RWPE2 (cell line): ENCODE measurements at regions not wholly inside any gene's neighbourhood (a gene's known extent, or its start where the extent isn't known, plus 50 kb on each side); places are given as distances from the start of the nearest gene placed in this dataset.

ENCODE experiments used
- ATAC-seq: fragments of 200-7000 bp; cut with Tn5 transposase; 3 replicates; pipeline ENCODE4 v1.9.1; 2021; ENCODE audit warnings: low read depth
- DNase-seq: peaks from one replicate; pipeline ENCODE4 v3.0.0-alpha.2; 2020; ENCODE audit warnings: low spot score
- H3K27ac ChIP-seq: fragments of 450-650 bp; 2 replicates; pipeline ENCODE4 v1.5.1; 2017; ENCODE audit warnings: mild to moderate bottlenecking; ENCODE audit not compliant: poor library complexity, severe bottlenecking
- H3K27me3 ChIP-seq: fragments of 250-450 bp; sonication (Bioruptor Pico); 2 replicates; pipeline ENCODE4 v1.5.1; 2021; ENCODE audit warnings: mild to moderate bottlenecking, moderate library complexity; ENCODE audit not compliant: insufficient read depth, poor library complexity, severe bottlenecking
- H3K36me3 ChIP-seq: fragments of 250-450 bp; sonication (Bioruptor Pico); 2 replicates; pipeline ENCODE4 v1.5.1; 2020; ENCODE audit warnings: low read depth, mild to moderate bottlenecking, moderate library complexity
- H3K4me1 ChIP-seq: fragments of 250-450 bp; sonication (Bioruptor Pico); 2 replicates; pipeline ENCODE4 v1.5.1; 2021; ENCODE audit warnings: mild to moderate bottlenecking, moderate library complexity; ENCODE audit not compliant: insufficient read depth, poor library complexity, severe bottlenecking
- H3K4me3 ChIP-seq: fragments of 250-450 bp; sonication (Bioruptor Pico); 2 replicates; pipeline ENCODE4 v1.5.1; 2021; ENCODE audit warnings: mild to moderate bottlenecking, moderate library complexity; ENCODE audit not compliant: severe bottlenecking
- H3K9me3 ChIP-seq: fragments of 250-450 bp; sonication (Bioruptor Pico); 2 replicates; pipeline ENCODE4 v1.5.1; 2021; ENCODE audit warnings: mild to moderate bottlenecking, moderate library complexity; ENCODE audit not compliant: severe bottlenecking
- TF ChIP-seq, protein P1 (sequence below): fragments of 450-650 bp; IDR thresholded peaks from one replicate; pipeline ENCODE4 v1.5.1; 2017; ENCODE audit warnings: mild to moderate bottlenecking, moderate library complexity; ENCODE audit not compliant: poor library complexity, severe bottlenecking

DNA sequence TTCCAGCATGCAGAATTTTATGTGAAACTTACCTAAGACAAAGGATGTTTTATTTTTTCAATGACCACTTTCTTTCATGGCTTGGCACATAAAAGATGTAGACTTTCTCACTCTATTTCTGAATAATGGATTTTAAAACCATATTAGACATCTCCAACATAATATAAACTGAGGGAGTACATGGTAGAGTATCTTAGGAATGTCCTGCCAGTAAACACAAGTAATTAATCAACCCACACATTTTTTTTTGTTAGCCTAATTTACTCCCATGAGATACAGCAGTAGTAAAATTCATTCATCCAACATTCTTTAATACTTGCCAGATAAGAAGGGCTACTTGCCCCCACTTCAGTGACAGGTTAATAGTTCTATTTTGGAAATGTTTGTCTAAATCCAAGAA, 235.4 kb upstream of the ADAMTS5 start:
- Histone ChIP-seq H3K4me3 (no peak overlapping the region), H3K4me1 (no peaks in the 10 kb centered on the region), H3K27me3 (no peaks in the 10 kb centered on the region), H3K27ac (no peak overlapping the region), H3K9me3 (no peaks in the 10 kb centered on the region), H3K36me3 (no peaks in the 10 kb centered on the region)
- ATAC-seq (no peak), DNase-seq (no peak)
- TF ChIP-seq, protein P1, sequence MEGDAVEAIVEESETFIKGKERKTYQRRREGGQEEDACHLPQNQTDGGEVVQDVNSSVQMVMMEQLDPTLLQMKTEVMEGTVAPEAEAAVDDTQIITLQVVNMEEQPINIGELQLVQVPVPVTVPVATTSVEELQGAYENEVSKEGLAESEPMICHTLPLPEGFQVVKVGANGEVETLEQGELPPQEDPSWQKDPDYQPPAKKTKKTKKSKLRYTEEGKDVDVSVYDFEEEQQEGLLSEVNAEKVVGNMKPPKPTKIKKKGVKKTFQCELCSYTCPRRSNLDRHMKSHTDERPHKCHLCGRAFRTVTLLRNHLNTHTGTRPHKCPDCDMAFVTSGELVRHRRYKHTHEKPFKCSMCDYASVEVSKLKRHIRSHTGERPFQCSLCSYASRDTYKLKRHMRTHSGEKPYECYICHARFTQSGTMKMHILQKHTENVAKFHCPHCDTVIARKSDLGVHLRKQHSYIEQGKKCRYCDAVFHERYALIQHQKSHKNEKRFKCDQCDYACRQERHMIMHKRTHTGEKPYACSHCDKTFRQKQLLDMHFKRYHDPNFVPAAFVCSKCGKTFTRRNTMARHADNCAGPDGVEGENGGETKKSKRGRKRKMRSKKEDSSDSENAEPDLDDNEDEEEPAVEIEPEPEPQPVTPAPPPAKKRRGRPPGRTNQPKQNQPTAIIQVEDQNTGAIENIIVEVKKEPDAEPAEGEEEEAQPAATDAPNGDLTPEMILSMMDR: no peak

DNA sequence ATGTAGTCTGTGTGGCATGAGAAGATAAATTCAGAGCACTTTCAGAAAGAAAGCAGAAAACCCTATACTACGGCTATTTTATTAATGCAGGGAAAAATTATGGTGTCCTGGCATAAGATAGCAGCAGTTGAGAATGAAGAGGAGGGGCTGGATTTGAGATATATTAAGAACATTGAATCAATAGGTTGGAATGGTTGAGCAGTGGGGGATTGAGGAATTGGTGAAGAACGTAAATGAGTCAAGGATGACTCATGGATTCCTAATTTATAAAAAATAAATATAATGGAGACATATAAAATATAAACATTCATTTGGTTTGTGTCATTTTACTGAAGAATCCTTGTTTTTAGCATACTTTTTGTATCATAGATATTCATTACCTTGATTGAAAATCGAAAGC, 234.3 kb upstream of the ADAMTS5 start:
- H3K9me3 ChIP-seq: no peaks in the 10 kb centered on the region
- no peaks in the 10 kb centered on the region for H3K36me3 ChIP-seq
- DNase-seq: no peak
- no peak for ATAC-seq
- no peaks in the 10 kb centered on the region for H3K27me3 ChIP-seq
- H3K4me3 ChIP-seq: no peak overlapping the region
- no peaks in the 10 kb centered on the region for H3K4me1 ChIP-seq
- TF ChIP-seq, protein P1: no peak
- no peak overlapping the region for H3K27ac ChIP-seq

DNA sequence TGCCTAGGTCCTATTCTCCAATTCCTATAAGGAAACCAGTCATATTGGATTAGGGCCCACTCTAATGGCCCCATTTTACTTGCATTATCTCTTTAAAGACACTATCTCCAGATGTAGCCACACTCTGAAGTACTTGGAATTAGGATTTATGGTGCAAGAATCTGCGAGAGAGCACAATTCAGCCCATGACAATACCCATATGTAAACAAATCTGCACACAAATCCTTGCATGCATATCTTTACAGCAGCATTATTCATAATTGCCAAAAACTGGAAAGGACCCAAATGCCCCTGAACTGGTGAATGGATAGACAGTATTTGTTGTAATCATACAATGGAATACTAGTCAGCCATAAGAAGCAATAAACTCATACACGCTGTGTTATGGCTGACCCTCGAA, 229.8 kb upstream of the ADAMTS5 start:
- no peak for ATAC-seq
- no peak overlapping the region for H3K4me3 ChIP-seq
- TF ChIP-seq, protein P1: no peak
- H3K4me1 ChIP-seq: no peaks in the 10 kb centered on the region
- no peak for DNase-seq
- no peaks in the 10 kb centered on the region for H3K36me3 ChIP-seq
- H3K9me3 ChIP-seq: no peaks in the 10 kb centered on the region
- no peak overlapping the region for H3K27ac ChIP-seq
- no peaks in the 10 kb centered on the region for H3K27me3 ChIP-seq

DNA sequence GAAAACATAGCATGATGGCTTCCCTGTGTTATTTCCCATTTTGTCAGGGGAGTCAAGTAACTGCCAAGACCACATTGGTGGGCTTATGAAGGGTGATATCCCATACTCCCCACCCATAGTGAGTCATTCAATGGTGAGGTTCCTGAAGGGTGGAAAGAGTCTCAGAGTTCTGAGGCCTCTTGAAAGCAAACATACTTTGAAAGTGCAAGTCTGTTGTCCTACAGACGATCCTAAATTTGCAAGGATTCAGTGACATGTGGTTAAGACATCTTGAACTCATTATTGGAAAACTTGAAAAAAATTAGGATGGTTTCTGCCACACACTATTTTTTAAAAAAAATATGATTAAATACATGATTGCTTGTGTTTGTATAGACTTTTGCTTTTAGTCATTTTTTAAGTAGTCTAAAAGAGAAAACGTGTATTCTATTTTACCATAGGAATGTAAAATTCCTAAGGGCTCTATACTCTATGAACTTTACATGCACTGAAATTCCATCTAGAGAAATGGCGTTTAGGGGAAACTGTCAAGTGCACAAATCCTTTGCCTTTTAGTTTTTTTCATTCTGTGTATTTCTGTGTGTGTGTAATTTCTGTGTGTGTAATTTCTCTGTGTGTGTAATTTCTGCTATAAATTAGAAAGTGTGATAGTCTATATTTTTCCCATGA, 225.5 kb upstream of the ADAMTS5 start:
- H3K9me3 ChIP-seq: no peaks in the 10 kb centered on the region
- H3K4me3 ChIP-seq: no peak overlapping the region
- H3K27ac ChIP-seq: no peak overlapping the region
- no peaks in the 10 kb centered on the region for H3K4me1 ChIP-seq
- ATAC-seq: no peak
- no peaks in the 10 kb centered on the region for H3K36me3 ChIP-seq
- no peaks in the 10 kb centered on the region for H3K27me3 ChIP-seq
- TF ChIP-seq, protein P1: no peak
- DNase-seq: no peak

DNA sequence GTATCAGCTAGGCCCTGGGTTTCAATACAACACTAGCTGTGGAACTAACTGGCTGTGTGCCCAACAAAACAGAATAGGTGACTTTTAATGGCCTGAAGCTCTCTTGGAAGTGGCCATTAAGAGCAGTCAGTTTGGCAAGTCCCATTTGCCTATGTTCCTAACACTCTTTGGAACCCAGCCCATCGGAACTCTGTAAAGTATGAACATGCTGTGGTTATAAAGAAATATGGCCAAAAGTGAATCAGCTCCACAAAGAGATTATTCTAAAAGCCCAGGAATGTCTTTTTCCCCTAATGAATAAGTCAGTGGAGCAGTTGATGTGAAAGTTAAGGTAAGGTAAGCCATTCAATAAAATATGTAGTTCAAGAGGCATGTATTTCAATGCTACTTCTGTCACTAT, 223.7 kb upstream of the ADAMTS5 start:
- no peaks in the 10 kb centered on the region for H3K36me3 ChIP-seq
- ATAC-seq: no peak
- TF ChIP-seq, protein P1: no peak
- no peak overlapping the region for H3K4me3 ChIP-seq
- no peaks in the 10 kb centered on the region for H3K4me1 ChIP-seq
- no peak overlapping the region for H3K27ac ChIP-seq
- H3K9me3 ChIP-seq: no peaks in the 10 kb centered on the region
- no peak for DNase-seq
- no peaks in the 10 kb centered on the region for H3K27me3 ChIP-seq
